ENCODE measurements at regions not wholly inside any gene's neighbourhood (a gene's known extent, or its start where the extent isn't known, plus 50 kb on each side); places are given as distances from the start of the nearest gene placed in this dataset.

DNA sequence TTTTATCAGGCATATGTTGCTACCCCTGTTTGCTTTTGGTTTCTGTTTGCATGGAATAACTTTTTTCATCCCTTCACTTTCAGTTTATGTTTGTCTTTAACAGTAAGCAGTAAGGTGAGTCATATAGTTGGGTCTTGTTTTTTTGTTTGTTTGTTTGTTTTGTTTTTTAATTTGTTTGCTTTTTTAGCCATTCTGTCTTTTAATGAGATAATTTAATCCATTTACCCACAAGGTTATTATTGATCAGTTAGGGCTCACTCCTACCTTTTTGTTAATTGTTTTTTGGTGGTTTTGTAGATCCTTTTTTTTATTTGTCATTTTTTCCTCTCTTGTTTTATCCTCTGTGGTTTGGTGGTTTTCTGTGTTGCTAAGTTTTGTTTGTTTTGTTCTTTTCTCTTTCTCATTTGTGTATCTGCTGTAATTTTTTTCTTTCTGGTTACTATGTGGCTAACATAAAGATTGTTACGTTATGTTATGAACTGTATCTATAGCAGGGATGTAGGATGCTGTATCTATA, 379.5 kb upstream of the MAD2L1 start (continued):
- TF ChIP-seq ZNF407 (CRISPR knock-in tag; IDR thresholded peaks at IDR 0.05; ENCODE audit: not compliant biosample characterization): no peak

- H2AFZ ChIP-seq (ENCODE audit: low read length): no peak overlapping the region
- BruUV-seq (replicated peaks): no TSS peak
- no peak overlapping the region for H3K9ac ChIP-seq (ENCODE audit: insufficient read depth, low read depth, low read length)
- no peak overlapping the region for H3K27ac ChIP-seq (ENCODE audit: extremely low read length, insufficient read depth, low read length)
- ATAC-seq (no peak), DNase-seq (ENCODE audit: low spot score) (no peak), FAIRE-seq (no peak)
- TF ChIP-seq PHB2 (IDR thresholded peaks at IDR 0.05; ENCODE audit: partially characterized antibody) (no peak), ZNF34 (CRISPR knock-in tag; IDR thresholded peaks at IDR 0.05; ENCODE audit: borderline replicate concordance) (no peak), ASH2L (IDR thresholded peaks at IDR 0.05; ENCODE audit: insufficient read length, low read depth, low read length) (no peak), ZNF792 (CRISPR knock-in tag; IDR thresholded peaks at IDR 0.05) (no peak)
- TF ChIP-seq, protein P1, sequence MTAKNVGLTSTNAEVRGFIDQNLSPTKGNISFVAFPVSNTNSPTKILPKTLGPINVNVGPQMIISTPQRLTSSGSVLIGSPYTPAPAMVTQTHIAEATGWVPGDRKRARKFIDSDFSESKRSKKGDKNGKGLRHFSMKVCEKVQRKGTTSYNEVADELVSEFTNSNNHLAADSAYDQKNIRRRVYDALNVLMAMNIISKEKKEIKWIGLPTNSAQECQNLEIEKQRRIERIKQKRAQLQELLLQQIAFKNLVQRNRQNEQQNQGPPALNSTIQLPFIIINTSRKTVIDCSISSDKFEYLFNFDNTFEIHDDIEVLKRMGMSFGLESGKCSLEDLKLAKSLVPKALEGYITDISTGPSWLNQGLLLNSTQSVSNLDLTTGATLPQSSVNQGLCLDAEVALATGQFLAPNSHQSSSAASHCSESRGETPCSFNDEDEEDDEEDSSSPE (CRISPR knock-in tag; IDR thresholded peaks at IDR 0.05): no peak
- H3K36me3 ChIP-seq (replicated peaks in 1 of 2; ENCODE audit: control insufficient read depth in 1 of 2, insufficient read depth in 2 of 2, low read length in 2 of 2): no peaks in the 10 kb centered on the region
- H3K4me1 ChIP-seq (ENCODE audit: insufficient read depth, low read length): no peaks in the 10 kb centered on the region
- WGBS (ENCODE audit: low lambda C conversion rate): 0% methylated on average over 1 of the region's 1 CpG
- H3K27me3 ChIP-seq (ENCODE audit: control insufficient read depth in 1 of 2, insufficient read depth in 2 of 2, low read length in 2 of 2): no peaks in the 10 kb centered on the region
- no peaks in the 10 kb centered on the region for H3K9me3 ChIP-seq (ENCODE audit: low read length)
- ChIA-PET CTCF (ENCODE audit: low intra/inter-chr PET ratio, low total read pairs) (no interaction called here), POLR2A (no interaction called here)
- no peaks in the 10 kb centered on the region for H3K79me2 ChIP-seq (ENCODE audit: insufficient read depth, low read length)
- no peaks in the 10 kb centered on the region for H4K20me1 ChIP-seq (ENCODE audit: insufficient read depth, low read length)
- no peak overlapping the region for H3K4me2 ChIP-seq (ENCODE audit: low read depth, low read length)
- intact Hi-C loops (cut with micrococcal nuclease; ENCODE audit: unreplicated experiment): no loop called here
- in situ Hi-C loops (cut with HindIII; ENCODE audit: extremely low pct_ligation_motif_present, low pct_unique_long_range_greater_than_20kb): no loop called here
- no peak overlapping the region for H3K4me3 ChIP-seq (replicated peaks in 1 of 3; ENCODE audit: insufficient read depth in 1 of 3, low read depth in 2 of 3, low read length in 3 of 3)
Observed at GRCh38 chr4:120445186-120445585, 378.5 kb upstream of the MAD2L1 start.

All from HepG2 (cell line).